ENCODE measurements at regions not wholly inside any gene's neighbourhood (a gene's known extent, or its start where the extent isn't known, plus 50 kb on each side); places are given as distances from the start of the nearest gene placed in this dataset.
"Not testable (repeated sequence)": the region's sequence is repeated elsewhere in the genome, so short reads cannot be mapped to it uniquely, and the experiment has no call there.

DNA sequence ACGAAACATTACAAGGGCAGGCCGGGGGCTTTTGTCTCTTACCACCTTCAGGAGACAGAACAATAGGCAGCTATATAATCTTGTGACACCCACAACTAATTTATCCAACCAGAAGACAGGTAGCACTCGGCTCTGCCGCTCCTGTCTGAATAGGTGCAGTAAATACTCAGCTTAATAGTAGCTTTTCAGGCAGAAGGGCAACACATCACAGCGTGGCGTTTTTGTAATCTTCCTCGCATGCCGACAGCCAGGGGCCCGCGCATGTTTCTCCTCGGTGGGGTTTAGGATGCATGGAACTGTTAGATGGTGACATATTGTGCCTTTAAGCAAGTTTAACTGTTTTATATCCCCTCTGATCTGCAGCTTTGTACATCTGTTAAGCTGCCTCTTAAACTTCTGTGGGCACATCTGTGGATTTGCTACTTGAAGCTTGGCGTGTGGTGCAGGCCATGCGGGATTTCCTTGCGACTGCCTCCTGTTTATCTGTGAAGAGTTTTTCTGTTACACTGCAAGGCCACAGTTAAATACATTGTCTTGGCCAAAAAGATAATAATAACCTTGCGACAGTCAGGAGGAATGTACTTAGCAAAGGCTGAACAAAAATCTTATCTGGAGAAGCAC, 123.2 kb upstream of the BNIP2 start:
- H3K27ac ChIP-seq (ENCODE audit: low read depth in 1 of 2, low read length in 1 of 2) = no peak overlapping the region
- H3K4me1 ChIP-seq (ENCODE audit: control insufficient read depth in 5 of 5, insufficient read depth in 5 of 5, low read length in 5 of 5) = no peaks in the 10 kb centered on the region
- peaks cover 0 to 9% (median 5%) of the 10 kb centered on the region in 3 donors for H3K27me3 ChIP-seq (ENCODE audit: control insufficient read depth in 3 of 3, insufficient read depth in 3 of 3, low read length in 2 of 3)
- H3K9ac ChIP-seq (ENCODE audit: insufficient read depth in 1 of 2, low read length in 2 of 2) = no peak overlapping the region
- no peaks in the 10 kb centered on the region for H3K36me3 ChIP-seq (ENCODE audit: control insufficient read depth in 4 of 4, insufficient read depth in 4 of 4, low read length in 4 of 4)
- no peak for ATAC-seq (ENCODE audit: insufficient read depth, low FRiP score)
- peak in 1 of 3 donors; percentile 3 for DNase-seq
- TF ChIP-seq, protein P1, sequence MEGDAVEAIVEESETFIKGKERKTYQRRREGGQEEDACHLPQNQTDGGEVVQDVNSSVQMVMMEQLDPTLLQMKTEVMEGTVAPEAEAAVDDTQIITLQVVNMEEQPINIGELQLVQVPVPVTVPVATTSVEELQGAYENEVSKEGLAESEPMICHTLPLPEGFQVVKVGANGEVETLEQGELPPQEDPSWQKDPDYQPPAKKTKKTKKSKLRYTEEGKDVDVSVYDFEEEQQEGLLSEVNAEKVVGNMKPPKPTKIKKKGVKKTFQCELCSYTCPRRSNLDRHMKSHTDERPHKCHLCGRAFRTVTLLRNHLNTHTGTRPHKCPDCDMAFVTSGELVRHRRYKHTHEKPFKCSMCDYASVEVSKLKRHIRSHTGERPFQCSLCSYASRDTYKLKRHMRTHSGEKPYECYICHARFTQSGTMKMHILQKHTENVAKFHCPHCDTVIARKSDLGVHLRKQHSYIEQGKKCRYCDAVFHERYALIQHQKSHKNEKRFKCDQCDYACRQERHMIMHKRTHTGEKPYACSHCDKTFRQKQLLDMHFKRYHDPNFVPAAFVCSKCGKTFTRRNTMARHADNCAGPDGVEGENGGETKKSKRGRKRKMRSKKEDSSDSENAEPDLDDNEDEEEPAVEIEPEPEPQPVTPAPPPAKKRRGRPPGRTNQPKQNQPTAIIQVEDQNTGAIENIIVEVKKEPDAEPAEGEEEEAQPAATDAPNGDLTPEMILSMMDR (IDR thresholded peaks at IDR 0.05; ENCODE audit: control extremely low read depth, extremely low read depth) = no peak
- WGBS, 2 donors = 50 to 69% methylated on average over 15 of the region's 15 CpGs
- H3K9me3 ChIP-seq (ENCODE audit: control insufficient read depth in 4 of 4, insufficient read depth in 3 of 4, low read length in 3 of 4) = peaks cover 0 to 3% (median 0%) of the 10 kb centered on the region in 4 donors
- H3K4me3 ChIP-seq = no peak overlapping the region

DNA sequence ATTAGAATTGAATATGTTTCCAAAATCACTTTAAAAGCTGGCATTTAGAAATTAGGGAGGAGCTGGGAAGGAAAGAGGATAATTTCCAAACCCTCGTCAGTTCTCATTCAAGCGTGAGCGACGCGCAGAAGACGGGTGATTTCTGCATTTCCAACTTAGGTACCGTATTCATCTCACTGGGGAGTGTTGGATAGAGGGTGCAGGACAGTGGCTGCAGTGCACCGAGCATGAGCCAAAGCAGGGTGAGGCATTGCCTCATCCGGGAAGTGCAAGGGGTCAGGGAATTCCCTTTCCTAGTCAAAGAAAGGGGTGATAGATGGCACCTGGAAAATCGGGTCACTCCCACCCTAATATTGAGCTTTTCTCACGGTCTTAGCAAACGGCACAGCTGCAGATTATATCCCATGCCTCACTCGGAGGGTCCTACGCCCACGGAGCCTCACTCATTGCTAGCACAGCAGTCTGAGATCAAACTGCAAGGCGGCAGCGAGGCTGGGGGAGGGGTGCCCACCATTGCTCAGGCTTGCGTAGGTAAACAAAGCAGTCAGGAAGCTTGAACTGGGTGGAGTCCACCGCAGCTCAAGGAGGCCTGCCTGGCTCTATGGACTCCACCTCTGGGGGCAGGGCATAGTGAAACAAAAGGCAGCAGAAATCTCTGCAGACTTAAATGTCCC, 114.3 kb upstream of the BNIP2 start:
- 56 to 67% methylated on average over 19 of the region's 19 CpGs for WGBS, 2 donors
- not testable (repeated sequence) for H3K9me3 ChIP-seq (ENCODE audit: control insufficient read depth in 4 of 4, insufficient read depth in 3 of 4, low read length in 3 of 4); ATAC-seq (ENCODE audit: insufficient read depth, low FRiP score); H3K9ac ChIP-seq (ENCODE audit: insufficient read depth in 1 of 2, low read length in 2 of 2); H3K27me3 ChIP-seq (ENCODE audit: control insufficient read depth in 3 of 3, insufficient read depth in 3 of 3, low read length in 2 of 3); H3K4me1 ChIP-seq (ENCODE audit: control insufficient read depth in 5 of 5, insufficient read depth in 5 of 5, low read length in 5 of 5); H3K27ac ChIP-seq (ENCODE audit: low read depth in 1 of 2, low read length in 1 of 2); H3K36me3 ChIP-seq (ENCODE audit: control insufficient read depth in 4 of 4, insufficient read depth in 4 of 4, low read length in 4 of 4); H3K4me3 ChIP-seq
- DNase-seq = peak in 2 of 3 donors; percentile 24 to 40

DNA sequence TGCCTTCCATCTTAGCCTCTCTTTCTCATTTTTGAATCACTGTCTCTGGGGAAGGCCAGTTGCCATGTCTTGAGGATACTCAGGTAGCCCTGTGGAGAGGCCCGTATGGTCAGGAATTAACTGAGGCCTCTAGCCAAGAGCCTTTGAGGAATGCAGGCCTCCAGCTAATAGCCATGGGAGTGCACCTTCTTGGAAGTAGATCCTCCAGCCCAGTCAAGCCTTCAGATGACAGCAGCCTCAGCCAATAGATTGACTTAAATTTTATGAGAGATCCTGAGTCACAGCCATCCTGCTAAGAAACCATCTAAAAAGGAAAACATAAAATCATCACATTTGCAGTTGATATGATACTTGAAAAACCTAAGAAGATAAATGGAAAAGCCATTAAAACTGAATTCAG, 112.5 kb upstream of the BNIP2 start:
- WGBS, 2 donors = 75 to 90% methylated on average over 1 of the region's 1 CpG
- ATAC-seq (ENCODE audit: insufficient read depth, low FRiP score) = no peak
- Histone ChIP-seq H3K27ac (ENCODE audit: low read depth in 1 of 2, low read length in 1 of 2) (no peak overlapping the region), H3K36me3 (ENCODE audit: control insufficient read depth in 4 of 4, insufficient read depth in 4 of 4, low read length in 4 of 4) (no peaks in the 10 kb centered on the region), H3K27me3 (ENCODE audit: control insufficient read depth in 3 of 3, insufficient read depth in 3 of 3, low read length in 2 of 3) (no peaks in the 10 kb centered on the region), H3K9me3 (ENCODE audit: control insufficient read depth in 4 of 4, insufficient read depth in 3 of 4, low read length in 3 of 4) (no peaks in the 10 kb centered on the region), H3K4me1 (ENCODE audit: control insufficient read depth in 5 of 5, insufficient read depth in 5 of 5, low read length in 5 of 5) (no peaks in the 10 kb centered on the region), H3K4me3 (no peak overlapping the region), H3K9ac (ENCODE audit: insufficient read depth in 1 of 2, low read length in 2 of 2) (no peak overlapping the region)
- DNase-seq = no peak
- TF ChIP-seq, protein P1 (IDR thresholded peaks at IDR 0.05; ENCODE audit: control extremely low read depth, extremely low read depth) = no peak

DNA sequence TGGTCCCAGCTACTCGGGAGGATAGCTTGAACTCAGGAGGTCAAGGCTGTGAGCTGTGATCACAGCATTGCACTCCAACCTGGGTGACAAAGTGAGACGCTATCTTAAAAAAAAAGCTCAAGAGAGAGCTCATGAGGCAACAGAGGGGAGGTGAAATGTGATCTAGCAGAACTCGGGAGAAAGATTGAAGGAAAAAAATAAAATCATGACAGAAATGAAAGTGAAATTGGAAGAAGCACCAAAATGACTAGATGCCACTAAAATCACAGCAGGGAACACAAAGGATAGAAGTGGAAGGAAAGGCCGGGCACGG, 109.4 kb upstream of the BNIP2 start:
- peaks cover 0 to 20% (median 4%) of the 10 kb centered on the region in 3 donors for H3K27me3 ChIP-seq (ENCODE audit: control insufficient read depth in 3 of 3, insufficient read depth in 3 of 3, low read length in 2 of 3)
- no peak for ATAC-seq (ENCODE audit: insufficient read depth, low FRiP score)
- no peak overlapping the region for H3K9ac ChIP-seq (ENCODE audit: insufficient read depth in 1 of 2, low read length in 2 of 2)
- 42 to 50% methylated on average over 5 of the region's 5 CpGs for WGBS, 2 donors
- TF ChIP-seq, protein P1 (IDR thresholded peaks at IDR 0.05; ENCODE audit: control extremely low read depth, extremely low read depth) = no peak
- H3K4me3 ChIP-seq = no peak overlapping the region
- DNase-seq = no peak
- no peak overlapping the region for H3K27ac ChIP-seq (ENCODE audit: low read depth in 1 of 2, low read length in 1 of 2)
- H3K9me3 ChIP-seq (ENCODE audit: control insufficient read depth in 4 of 4, insufficient read depth in 3 of 4, low read length in 3 of 4) = no peaks in the 10 kb centered on the region
- no peaks in the 10 kb centered on the region for H3K36me3 ChIP-seq (ENCODE audit: control insufficient read depth in 4 of 4, insufficient read depth in 4 of 4, low read length in 4 of 4)
- H3K4me1 ChIP-seq (ENCODE audit: control insufficient read depth in 5 of 5, insufficient read depth in 5 of 5, low read length in 5 of 5) = no peaks in the 10 kb centered on the region
